GM12891 (cell line): ENCODE measurements at regions not wholly inside any gene's neighbourhood (a gene's known extent, or its start where the extent isn't known, plus 50 kb on each side); places are given as distances from the start of the nearest gene placed in this dataset.

ENCODE experiments used
- POLR2A ChIP-seq: IDR thresholded peaks from 2 replicates; pipeline ENCODE4 v1.6.1; 2011; ENCODE audit warnings: low read depth, low read length, control low read depth
- POLR2AphosphoS5 ChIP-seq: IDR thresholded peaks from 2 replicates; pipeline ENCODE4 v1.6.1; 2011; ENCODE audit warnings: low read depth, low read length, control low read depth
- SPI1 ChIP-seq: IDR thresholded peaks from 2 replicates; pipeline ENCODE4 v1.6.1; 2011; ENCODE audit warnings: low read depth, low read length, control low read depth

DNA sequence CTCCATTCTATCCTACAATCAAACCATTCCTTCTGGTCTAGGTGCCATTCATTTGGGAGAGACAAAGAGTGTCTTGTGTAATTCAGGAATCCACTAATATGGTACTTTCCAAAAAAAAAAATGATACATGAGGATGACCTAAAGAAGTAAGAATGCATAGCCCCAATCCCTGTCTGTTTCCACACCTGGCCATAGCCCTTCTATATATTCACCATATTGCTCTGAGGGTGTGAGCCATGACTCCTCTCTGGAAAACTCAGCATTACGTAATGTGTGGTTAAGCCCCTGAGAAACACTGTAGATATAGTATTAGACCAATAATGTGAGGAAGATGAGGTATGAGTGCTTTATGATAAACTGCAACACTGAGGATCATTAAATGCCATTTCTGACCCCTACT is 592.7 kb downstream of the INHBA start:
- no peak for TF ChIP-seq POLR2AphosphoS5
- no peak for TF ChIP-seq POLR2A
- no peak for TF ChIP-seq SPI1
